Femur (tissue), 1 donor: ENCODE measurements at regions not wholly inside any gene's neighbourhood (a gene's known extent, or its start where the extent isn't known, plus 50 kb on each side); places are given as distances from the start of the nearest gene placed in this dataset.

Experiments
- DNase-seq: peaks from one replicate; pipeline ENCODE4 v3.0.0-alpha.2; 2017

DNA sequence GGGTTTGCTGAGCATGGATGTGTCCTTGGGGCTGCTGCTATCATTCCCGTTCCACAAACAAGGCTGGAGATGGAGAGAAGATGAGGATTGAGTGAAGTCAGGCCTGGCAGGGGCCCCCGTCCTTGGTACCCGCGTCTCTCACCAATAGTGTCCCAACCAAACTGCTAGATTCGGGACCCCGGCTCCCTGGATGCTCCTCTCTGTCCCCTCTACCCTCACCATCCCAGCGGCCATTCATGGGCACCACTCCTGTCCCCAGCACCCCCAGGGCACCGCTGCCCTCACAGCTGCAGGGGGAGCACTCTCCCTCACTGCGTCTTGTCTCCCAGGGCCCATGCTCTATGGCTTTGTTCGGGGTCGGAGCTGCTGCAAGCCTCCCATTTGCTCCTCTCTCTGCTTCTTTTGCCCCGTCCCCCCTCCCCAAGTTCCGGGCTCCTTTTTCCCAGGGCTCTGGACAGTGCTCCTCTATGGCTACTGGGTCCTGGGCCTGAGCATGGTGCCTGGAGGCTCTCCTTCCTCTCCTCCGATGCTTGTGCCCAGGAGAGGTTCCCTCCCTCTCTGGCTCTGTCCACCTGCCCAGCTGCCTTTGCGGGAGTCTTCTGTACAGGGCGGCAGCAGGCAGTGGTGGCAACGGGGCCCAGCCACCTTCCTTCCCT, 219.5 kb downstream of the TEX29 start:
- no peak for DNase-seq

DNA sequence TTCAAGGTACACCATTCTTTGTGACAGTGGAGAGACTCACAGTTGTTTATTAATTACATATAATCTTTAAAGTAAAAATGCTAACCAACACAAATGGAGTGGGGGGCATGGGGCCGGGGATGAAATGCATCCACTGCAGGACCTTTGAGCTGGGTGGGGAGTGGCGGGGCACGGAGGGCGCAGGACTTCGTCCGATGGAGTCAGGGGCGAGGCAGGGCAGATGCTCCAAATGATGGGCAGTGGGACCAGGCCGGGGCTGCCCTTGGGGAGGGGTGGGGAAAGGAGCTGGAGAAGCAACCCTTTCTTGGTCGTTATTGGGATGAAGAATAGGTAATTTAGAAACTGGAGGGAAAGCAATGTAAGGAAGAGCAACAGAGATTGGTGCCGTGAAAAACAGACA, 220.0 kb downstream of the TEX29 start:
- no peak for DNase-seq

GRCh38 chr13:111541345-111541744, 220.9 kb downstream of the TEX29 start:
- no peak for DNase-seq

GRCh38 chr13:111541752-111542529, 221.5 kb downstream of the TEX29 start:
- no peak for DNase-seq

GRCh38 chr13:111542530-111543341, 222.3 kb downstream of the TEX29 start:
- DNase-seq: no peak

DNA sequence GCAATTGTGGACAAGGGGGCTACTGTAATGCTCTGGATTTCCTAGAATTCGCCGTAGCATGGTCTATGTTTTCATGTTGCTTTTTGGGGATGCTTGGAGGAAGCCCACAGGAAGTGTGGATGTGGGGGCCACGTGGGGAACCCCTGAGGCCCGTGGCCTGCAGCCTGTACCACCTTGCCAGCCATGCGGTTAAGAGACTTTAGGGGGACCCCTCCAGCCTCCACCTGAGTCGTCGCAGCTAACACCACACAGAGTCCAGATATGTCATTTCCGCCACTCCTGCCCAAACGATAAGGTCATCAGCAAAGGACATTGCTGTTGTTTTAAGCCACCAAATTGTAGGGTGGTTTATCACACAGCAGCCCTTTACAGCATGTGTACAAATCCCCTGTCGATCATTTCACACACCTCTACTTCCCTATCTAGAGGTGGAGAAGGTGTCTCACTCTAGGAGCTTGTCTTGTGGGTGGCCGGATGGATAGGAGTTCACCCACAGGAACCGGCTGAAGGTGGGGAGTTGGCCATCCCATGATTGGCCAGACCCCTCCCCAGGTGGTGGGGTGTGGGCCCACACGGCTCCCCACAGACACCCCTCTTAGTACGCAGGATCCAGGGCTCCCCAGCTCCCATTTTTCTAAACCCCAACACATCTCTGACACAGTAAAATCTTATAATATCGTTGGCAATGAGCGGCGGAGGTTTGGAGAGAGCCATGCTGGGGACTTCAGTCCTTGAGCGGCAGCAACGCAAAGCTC, 226.7 kb downstream of the TEX29 start:
- no peak for DNase-seq

GRCh38 chr13:111547726-111548273, 227.4 kb downstream of the TEX29 start:
- no peak for DNase-seq

DNA sequence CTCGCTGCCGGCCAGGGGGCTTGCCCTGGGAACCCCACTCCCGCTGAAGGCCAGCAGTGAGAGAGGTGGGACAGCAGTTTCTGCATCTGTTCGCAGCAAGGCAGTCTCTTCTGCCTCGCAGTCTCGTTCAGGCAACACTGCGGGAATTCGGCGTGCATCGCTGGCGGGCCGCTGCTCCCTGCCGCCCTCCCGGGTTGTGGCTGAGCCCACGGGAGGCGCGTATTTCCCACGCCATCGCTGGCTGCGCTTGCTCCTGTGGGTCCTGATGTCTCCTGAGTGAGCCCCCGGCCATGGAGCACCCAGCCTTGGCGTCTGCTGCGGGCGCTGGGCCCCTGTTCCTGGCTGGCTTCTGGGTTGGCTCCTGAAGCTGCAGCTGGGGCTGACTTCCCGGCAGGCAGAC, 227.9 kb downstream of the TEX29 start:
- DNase-seq: no peak

DNA sequence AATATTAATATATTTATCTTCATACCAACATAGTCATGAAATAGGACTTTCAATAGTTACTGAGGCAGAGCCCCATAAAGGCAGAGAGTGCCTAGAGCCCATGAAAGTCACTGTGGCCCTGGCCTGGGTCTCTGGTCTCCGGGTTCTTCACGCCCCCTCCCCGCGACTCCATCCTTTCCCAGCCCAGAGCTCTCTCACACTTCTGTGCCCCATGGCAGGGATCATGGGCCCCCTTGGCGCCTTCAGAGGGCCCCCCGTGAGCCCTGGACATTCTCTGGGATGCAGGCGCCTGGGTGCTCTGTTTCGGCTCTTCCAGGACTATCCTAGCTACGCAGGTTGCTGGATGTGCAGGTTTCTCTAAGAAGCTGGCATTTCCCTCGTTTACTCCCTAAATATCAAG, 228.4 kb downstream of the TEX29 start:
- DNase-seq: no peak

GRCh38 chr13:111549464-111549863, 229.0 kb downstream of the TEX29 start:
- no peak for DNase-seq

GRCh38 chr13:111550062-111550461, 229.6 kb downstream of the TEX29 start:
- DNase-seq: no peak

DNA sequence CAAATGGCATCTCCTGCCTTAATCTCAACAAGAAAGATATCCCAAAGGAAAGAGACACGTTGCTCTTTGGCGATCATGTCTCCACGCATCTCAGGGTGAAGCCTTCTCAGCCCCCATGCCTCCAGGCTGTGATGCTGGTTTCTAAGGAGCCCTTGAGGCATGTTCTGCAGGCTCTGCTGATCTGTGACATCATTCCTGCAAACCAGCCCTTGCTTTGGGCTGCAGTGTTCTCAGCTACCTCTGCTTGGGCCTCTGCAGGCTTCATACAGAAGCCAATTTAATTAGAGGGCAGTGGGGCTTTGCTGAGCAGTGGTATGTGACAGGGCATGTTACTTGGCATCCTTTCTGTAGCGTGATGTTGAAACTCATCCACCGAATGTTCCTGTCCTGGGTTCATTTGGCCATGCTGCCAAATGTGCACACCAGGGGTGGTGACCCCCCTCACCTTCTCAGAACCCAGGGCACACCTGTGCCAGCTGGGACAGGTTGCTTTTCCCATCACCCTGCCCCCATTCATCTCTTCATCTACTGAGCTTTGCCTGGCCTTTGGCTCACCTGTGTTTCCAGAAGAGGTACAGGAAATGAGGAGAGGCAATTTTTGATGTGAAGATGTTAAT, 230.9 kb downstream of the TEX29 start:
- DNase-seq: no peak

DNA sequence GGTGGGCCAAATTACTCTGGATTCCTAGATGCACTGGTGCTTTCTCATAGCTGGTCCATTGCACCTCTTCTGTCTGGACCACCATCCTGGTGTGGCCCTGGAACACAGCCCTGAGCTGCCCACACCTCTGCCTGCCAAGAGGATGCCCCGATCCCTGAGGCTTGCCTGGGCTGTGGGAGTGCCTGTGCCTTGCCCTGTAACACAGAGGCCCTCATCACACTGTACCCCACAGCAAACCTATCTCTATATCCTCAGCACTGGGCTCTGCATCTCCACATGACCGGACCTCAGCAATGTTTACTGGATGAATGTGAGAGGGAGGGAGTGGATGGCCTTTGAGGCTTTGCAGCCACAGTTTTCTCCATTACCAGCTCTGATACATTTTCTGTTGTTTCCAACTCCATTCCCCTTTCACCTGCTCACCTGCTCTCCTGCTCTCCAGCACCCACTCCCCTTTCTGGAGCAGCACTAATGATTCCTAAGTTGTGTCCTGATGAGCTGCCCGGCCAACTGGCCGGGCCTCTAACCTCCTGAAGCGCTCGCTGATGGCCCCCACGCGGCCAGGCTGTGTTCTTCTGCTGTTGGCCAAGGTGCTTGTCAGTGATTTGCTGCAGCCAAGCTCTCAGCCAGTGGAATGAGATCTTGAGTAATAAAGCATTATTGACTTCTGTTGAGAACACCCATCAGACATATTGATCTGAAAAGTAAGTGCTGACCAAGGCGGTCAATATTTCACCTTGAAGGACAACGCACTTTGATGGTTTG, 232.6 kb downstream of the TEX29 start:
- DNase-seq: no peak

DNA sequence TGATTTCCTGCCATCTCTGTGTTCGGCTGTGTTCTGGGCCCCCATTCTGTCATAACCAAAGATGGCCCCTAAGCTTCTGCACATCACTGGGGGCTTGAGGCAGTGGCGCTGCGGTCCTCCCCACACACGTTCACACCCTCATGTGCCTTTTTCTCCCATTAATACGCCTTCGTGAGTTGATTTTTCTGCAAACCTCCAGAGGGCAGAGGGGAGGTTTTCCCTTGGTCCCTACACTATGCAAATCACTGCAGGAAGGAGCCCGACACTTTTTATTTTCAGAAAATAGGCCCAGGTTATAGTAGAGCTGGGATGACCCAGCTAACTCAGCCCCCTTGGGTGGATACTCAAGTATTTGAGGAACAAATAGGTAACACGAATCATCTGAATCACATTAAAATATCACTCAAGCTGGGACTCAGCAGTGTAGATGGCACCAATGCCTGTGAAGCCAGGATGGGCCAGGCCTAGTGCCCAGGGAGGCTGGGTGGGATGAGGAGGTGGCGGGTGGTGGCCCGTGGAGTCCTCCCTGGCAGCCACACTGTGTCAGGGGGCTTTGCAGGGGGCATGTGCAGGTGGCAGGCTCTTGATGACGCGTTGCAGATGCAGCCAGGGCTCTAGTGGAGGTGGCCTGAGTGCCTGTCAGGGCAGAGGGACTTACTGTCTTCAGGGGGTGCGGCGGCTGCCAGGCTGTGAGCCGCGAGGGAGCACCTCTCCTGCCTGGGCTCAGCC, 234.3 kb downstream of the TEX29 start:
- DNase-seq: no peak

DNA sequence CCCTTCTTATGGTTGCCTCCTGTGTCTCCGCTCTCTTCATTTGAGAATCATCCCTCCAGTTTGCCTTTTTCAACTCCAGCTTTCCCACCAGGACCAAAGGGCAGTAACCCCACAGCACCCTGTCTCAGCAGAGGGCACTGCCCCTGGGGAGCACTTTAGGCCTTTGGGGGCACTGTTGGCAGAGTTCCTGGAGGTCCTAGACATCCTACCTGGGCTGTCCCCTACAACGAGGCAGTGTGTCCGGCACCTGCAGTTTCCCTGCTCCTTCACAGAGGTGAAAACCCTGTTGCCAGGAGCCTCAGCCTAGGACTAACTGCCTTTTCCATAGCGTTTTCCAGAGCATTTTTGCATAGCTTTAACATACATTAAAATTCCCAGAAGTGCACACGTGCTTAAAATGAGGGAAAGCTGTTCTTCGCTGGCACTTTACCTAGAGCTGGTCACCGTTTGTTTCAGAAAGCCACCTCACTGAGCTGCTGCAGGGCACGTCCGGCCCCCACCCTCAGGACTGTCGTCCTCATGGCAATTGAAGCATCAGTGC, 234.9 kb downstream of the TEX29 start:
- DNase-seq: no peak

- DNase-seq: no peak
These were observed 235.5 kb downstream of the TEX29 start for GRCh38 chr13:111555903-111556302.

DNA sequence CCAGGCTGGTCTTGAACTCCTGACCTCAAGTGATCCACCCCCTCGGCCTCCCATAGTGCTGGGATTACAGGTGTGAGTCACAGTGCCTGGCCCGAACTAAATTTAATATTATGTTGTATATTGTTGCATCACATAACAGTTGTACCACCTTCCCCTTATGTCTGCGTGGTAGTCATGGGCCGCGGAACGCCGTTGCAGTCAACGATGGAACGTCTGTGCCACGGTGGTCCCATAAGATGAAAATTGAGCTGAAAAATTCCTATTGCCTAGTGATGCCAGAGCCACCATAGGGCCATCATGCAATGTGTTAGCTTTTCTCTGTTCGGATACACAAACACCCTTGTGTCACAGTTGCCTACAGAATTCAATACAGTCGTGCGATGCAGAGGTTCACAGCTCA, 236.1 kb downstream of the TEX29 start:
- no peak for DNase-seq

DNA sequence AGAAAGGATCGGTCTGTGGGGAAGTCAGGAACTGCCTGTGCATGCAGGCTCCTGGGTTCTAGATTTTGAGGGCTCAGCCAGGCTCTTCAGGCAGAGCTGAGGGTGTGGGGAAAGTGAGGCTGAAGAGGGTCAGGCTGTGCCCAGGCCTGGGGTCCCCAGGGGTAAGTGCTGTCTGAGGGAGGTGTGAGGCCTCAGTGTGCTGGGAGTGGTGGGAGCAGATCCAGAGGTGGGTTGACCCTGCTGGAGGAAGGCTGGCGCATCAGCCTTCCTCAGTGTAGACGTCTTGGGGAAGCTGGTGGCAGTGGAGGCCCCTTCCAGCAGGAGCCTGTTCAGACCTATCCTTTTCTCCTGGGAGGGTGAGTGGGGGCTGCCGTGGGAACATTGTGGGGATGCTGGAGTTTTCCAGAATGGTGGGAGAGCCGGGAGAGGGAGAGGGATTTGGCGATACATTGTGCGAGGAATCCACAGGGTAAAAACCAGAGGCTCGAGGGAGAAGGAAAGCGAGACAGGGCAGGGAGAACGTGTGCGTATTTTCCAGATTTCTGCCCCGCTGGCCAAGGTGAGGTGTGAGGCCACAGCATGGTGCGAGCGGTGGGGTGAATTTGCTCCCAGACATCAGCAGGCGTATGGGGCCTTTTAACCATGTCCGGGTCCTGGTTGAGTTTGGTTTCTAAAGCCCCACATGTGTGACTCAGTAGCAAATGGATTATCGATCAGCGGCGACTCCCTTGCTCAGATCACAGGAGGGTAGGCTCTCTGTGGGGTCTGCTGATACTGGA, 237.7 kb downstream of the TEX29 start:
- no peak for DNase-seq

DNA sequence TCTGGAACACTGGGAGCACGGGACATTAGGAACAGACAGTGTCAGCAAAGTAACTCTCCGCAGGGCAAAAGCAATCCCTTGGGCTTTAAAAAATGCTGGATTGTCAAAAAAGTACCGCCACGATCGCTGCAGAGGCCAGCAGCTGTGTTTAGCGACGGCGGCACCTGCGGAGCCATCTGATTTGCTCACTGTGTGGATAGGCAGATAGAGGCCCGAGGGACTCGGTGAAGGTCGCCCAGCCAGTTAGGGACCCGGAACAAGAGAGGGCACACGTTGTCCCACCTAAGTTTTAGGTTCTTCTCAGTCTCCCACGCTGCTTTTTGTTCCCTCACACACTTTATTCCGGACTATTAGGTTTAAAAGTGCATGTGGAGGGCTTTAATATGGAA, 238.3 kb downstream of the TEX29 start:
- DNase-seq: no peak
